ENCODE measurements at regions not wholly inside any gene's neighbourhood (a gene's known extent, or its start where the extent isn't known, plus 50 kb on each side); places are given as distances from the start of the nearest gene placed in this dataset.

- Mint-ChIP-seq H3K36me3 (ENCODE audit: low read depth) (no peaks in the 10 kb centered on the region), H3K4me3 (no peak overlapping the region), H3K4me1 (ENCODE audit: low read depth) (no peaks in the 10 kb centered on the region), H3K27ac (no peak overlapping the region), H3K9me3 (peaks cover 45% of the 10 kb centered on the region), H3K27me3 (ENCODE audit: insufficient read depth) (no peaks in the 10 kb centered on the region)
- no peak for DNase-seq
- no peak for TF ChIP-seq CTCF (IDR thresholded peaks at IDR 0.05)
These were observed 121.1 kb upstream of the SLC35B3 start for GRCh38 chr6:8556370-8557013.

- TF ChIP-seq CTCF (IDR thresholded peaks at IDR 0.05) = no peak
- no peaks in the 10 kb centered on the region for H3K27me3 Mint-ChIP-seq (ENCODE audit: insufficient read depth)
- no peak overlapping the region for H3K27ac Mint-ChIP-seq
- DNase-seq = no peak
- H3K36me3 Mint-ChIP-seq (ENCODE audit: low read depth) = no peaks in the 10 kb centered on the region
- no peaks in the 10 kb centered on the region for H3K4me1 Mint-ChIP-seq (ENCODE audit: low read depth)
- H3K9me3 Mint-ChIP-seq = peaks cover 45% of the 10 kb centered on the region
- H3K4me3 Mint-ChIP-seq = no peak overlapping the region
These were observed 116.6 kb upstream of the SLC35B3 start for GRCh38 chr6:8551993-8552392.

GRCh38 chr6:8551386-8551785, 116.0 kb upstream of the SLC35B3 start:
- no peak overlapping the region for H3K27ac Mint-ChIP-seq
- no peaks in the 10 kb centered on the region for H3K4me1 Mint-ChIP-seq (ENCODE audit: low read depth)
- no peaks in the 10 kb centered on the region for H3K27me3 Mint-ChIP-seq (ENCODE audit: insufficient read depth)

GRCh38 chr6:8549074-8549790, 113.9 kb upstream of the SLC35B3 start:
- Mint-ChIP-seq H3K4me3 (no peak overlapping the region), H3K27ac (no peak overlapping the region), H3K27me3 (ENCODE audit: insufficient read depth) (no peaks in the 10 kb centered on the region), H3K4me1 (ENCODE audit: low read depth) (no peaks in the 10 kb centered on the region), H3K36me3 (ENCODE audit: low read depth) (no peaks in the 10 kb centered on the region; the same call in 1 of the 2 replicates), H3K9me3 (peaks cover 49% of the 10 kb centered on the region)
- no peak for TF ChIP-seq CTCF (IDR thresholded peaks at IDR 0.05)
- no peak for DNase-seq

More at GRCh38 chr6:8551386-8551785, 116.0 kb upstream of the SLC35B3 start:
- H3K9me3 Mint-ChIP-seq = peaks cover 48% of the 10 kb centered on the region
- H3K4me3 Mint-ChIP-seq = no peak overlapping the region
- DNase-seq = no peak
- TF ChIP-seq CTCF (IDR thresholded peaks at IDR 0.05) = no peak
- no peaks in the 10 kb centered on the region for H3K36me3 Mint-ChIP-seq (ENCODE audit: low read depth)

- no peak overlapping the region for H3K27ac Mint-ChIP-seq
- no peaks in the 10 kb centered on the region; the same call in 1 of the 2 replicates for H3K36me3 Mint-ChIP-seq (ENCODE audit: low read depth)
- no peaks in the 10 kb centered on the region for H3K27me3 Mint-ChIP-seq (ENCODE audit: insufficient read depth)
- no peak for TF ChIP-seq CTCF (IDR thresholded peaks at IDR 0.05)
- H3K9me3 Mint-ChIP-seq = peaks cover 38% of the 10 kb centered on the region
- no peak for DNase-seq
- no peak overlapping the region for H3K4me3 Mint-ChIP-seq
- no peaks in the 10 kb centered on the region for H3K4me1 Mint-ChIP-seq (ENCODE audit: low read depth)
These were observed 111.2 kb upstream of the SLC35B3 start for GRCh38 chr6:8546496-8546895.

All from HFFc6 (cell line).